ENCODE measurements at regions not wholly inside any gene's neighbourhood (a gene's known extent, or its start where the extent isn't known, plus 50 kb on each side); places are given as distances from the start of the nearest gene placed in this dataset.

- DNase-seq (ENCODE audit: low spot score) = no peak
- no peak for TF ChIP-seq CTCF (IDR thresholded peaks at IDR 0.05; ENCODE audit: borderline replicate concordance, control extremely low read depth, extremely low read depth, insufficient read depth, missing control alignments)
- in situ Hi-C loops (cut with MboI; ENCODE audit: low sequenced_read_pairs, unreplicated experiment) = no loop called here
Observed at GRCh38 chr17:5883775-5884665, 186.2 kb upstream of the WSCD1 start.

GRCh38 chr17:5885336-5885735 lies 184.8 kb upstream of the WSCD1 start:
- no peak for DNase-seq (ENCODE audit: low spot score)
- in situ Hi-C loops (cut with MboI; ENCODE audit: low sequenced_read_pairs, unreplicated experiment) = no loop called here
- no peak for TF ChIP-seq CTCF (IDR thresholded peaks at IDR 0.05; ENCODE audit: borderline replicate concordance, control extremely low read depth, extremely low read depth, insufficient read depth, missing control alignments)

GRCh38 chr17:5888811-5889210 lies 181.4 kb upstream of the WSCD1 start:
- in situ Hi-C loops (cut with MboI; ENCODE audit: low sequenced_read_pairs, unreplicated experiment) = no loop called here

GRCh38 chr17:5892921-5893675 lies 177.1 kb upstream of the WSCD1 start:
- in situ Hi-C loops (cut with MboI; ENCODE audit: low sequenced_read_pairs, unreplicated experiment) = no loop called here

More at GRCh38 chr17:5888811-5889210, 181.4 kb upstream of the WSCD1 start:
- no peak for DNase-seq (ENCODE audit: low spot score)
- TF ChIP-seq CTCF (IDR thresholded peaks at IDR 0.05; ENCODE audit: borderline replicate concordance, control extremely low read depth, extremely low read depth, insufficient read depth, missing control alignments) = no peak

GRCh38 chr17:5893741-5894140 lies 176.4 kb upstream of the WSCD1 start:
- no peak for TF ChIP-seq CTCF (IDR thresholded peaks at IDR 0.05; ENCODE audit: borderline replicate concordance, control extremely low read depth, extremely low read depth, insufficient read depth, missing control alignments)
- in situ Hi-C loops (cut with MboI; ENCODE audit: low sequenced_read_pairs, unreplicated experiment) = no loop called here
- no peak for DNase-seq (ENCODE audit: low spot score)

More at GRCh38 chr17:5892921-5893675, 177.1 kb upstream of the WSCD1 start:
- DNase-seq (ENCODE audit: low spot score) = no peak
- TF ChIP-seq CTCF (IDR thresholded peaks at IDR 0.05; ENCODE audit: borderline replicate concordance, control extremely low read depth, extremely low read depth, insufficient read depth, missing control alignments) = no peak

GRCh38 chr17:5895276-5895675 lies 174.9 kb upstream of the WSCD1 start:
- no peak for DNase-seq (ENCODE audit: low spot score)
- in situ Hi-C loops (cut with MboI; ENCODE audit: low sequenced_read_pairs, unreplicated experiment) = no loop called here

More at GRCh38 chr17:5895276-5895675, 174.9 kb upstream of the WSCD1 start:
- no peak for TF ChIP-seq CTCF (IDR thresholded peaks at IDR 0.05; ENCODE audit: borderline replicate concordance, control extremely low read depth, extremely low read depth, insufficient read depth, missing control alignments)
